Breast epithelium (tissue), 4 donors: ENCODE measurements at regions not wholly inside any gene's neighbourhood (a gene's known extent, or its start where the extent isn't known, plus 50 kb on each side); places are given as distances from the start of the nearest gene placed in this dataset.
A peak's percentile ranks its signal among the peaks of the same experiment; 100 is the strongest.
"Not testable (repeated sequence)": the region's sequence is repeated elsewhere in the genome, so short reads cannot be mapped to it uniquely, and the experiment has no call there.

Experiments
- DNase-seq, 2 donors: peaks; one replicate each; pipeline ENCODE4 v3.0.0-alpha.2; 2019; ENCODE audit warnings: low spot score in 2 of 2
- H3K27ac ChIP-seq, 2 donors: fragments of 200-600 bp; sonication (generic) in 1 of 2; one replicate each; pipeline ENCODE4 v1.5.1; 2016 to 2019; ENCODE audit warnings: mild to moderate bottlenecking in 1 of 2
- H3K27me3 ChIP-seq, 2 donors: fragments of 200-600 bp; sonication (generic) in 1 of 2; one replicate each; pipeline versions ENCODE4 v1.5.1 to v1.6.0; 2017 to 2019; ENCODE audit warnings: control low read depth in 1 of 2, mild to moderate bottlenecking in 1 of 2
- H3K36me3 ChIP-seq: fragments of 200-600 bp; one replicate; pipeline ENCODE4 v1.5.1; 2019
- H3K4me1 ChIP-seq, 2 donors: fragments of 200-600 bp; sonication (generic); one replicate each; pipeline ENCODE4 v1.5.1; 2016 to 2019; ENCODE audit warnings: control low read depth in 1 of 2
- H3K4me3 ChIP-seq, 3 donors: fragments of 200-600 bp; sonication (generic); 1 replicate in 2 of 3; 2 replicates in 1 of 3; pipeline ENCODE4 v1.5.1; 2016 to 2019; ENCODE audit warnings: mild to moderate bottlenecking in 3 of 3, moderate library complexity in 2 of 3
- H3K9me3 ChIP-seq, 2 donors: fragments of 200-600 bp; sonication (generic) in 1 of 2; one replicate each; pipeline ENCODE4 v1.5.1; 2016 to 2019; ENCODE audit warnings: control low read depth in 1 of 2
- intact Hi-C: fragments of 100-400 bp; cut with DNase I; formaldehyde crosslinking; loops from one replicate; pipeline ENCODE4 v1.15.1; 2023; ENCODE audit warnings: low total_unique reads

DNA sequence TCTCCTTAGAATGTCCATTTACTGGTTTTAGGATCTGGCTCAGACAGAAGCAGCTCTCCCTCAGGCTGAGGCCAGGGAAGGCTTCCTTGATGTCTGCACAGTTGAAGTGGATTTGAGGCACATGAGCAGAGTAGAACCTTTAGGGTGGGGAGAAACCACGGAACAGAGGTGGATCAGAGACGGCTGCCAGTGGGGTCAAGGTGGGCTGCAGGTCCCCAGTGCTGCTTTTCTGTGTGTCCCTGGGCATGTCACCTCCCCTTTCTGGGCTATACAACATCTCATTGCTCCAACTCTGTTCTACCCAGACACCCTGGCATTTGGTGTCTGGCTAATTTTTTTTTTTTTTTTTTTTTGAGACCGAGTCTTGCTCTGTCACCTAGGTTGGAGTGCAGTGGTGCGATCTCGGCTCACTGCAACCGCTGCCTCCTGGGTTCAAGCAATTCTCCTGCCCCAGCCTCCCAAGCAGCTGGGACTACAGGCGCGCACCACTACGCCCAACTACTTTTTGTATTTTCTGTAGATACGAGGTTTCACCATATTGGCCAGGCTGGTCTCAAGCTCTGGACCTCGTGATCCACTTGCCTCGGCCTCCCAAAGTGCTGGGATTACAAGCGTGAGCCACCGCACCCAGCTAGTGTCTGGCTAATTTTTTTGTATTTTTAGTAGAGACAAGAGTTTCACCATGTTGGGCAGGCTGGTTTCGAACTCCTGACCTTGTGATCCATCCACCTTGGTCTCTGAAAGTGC lies 73.3 kb upstream of the THOC3 start:
- H3K27ac ChIP-seq, DNase-seq, H3K4me1 ChIP-seq, intact Hi-C loops, H3K9me3 ChIP-seq, H3K27me3 ChIP-seq, H3K36me3 ChIP-seq, H3K4me3 ChIP-seq: not testable (repeated sequence)

DNA sequence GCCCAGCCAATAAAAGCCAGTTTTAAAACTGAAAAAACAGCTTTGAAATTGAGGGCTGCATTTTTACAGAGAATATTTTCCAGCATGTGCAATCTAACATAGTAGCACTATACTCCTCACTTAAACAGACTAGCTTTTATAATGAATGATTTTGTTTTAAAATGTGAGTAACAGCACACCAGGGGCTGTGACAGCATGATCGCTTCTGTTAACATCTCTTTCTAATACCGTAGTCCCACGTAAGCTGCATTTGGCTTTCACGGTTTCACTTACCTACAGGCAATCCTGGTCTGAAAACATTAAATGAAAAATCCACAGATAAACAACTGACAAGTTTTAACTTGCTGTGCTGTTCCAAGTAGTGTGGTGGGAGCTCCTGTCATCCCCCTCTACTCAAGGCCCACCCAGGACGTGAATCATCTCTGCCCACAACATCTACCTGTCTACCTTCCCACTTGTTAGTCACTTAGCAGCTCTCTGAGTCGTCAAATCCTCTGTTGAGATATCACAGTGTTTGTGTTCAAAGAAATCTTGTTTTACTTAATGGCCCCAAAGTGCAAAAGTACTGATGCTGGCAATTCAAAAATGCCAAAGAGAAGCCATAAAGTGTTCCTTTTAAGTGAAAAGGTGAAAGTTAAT lies 74.0 kb upstream of the THOC3 start:
- H3K4me3 ChIP-seq, DNase-seq, H3K4me1 ChIP-seq, H3K9me3 ChIP-seq, H3K27me3 ChIP-seq, H3K27ac ChIP-seq, H3K36me3 ChIP-seq, intact Hi-C loops: not testable (repeated sequence)

DNA sequence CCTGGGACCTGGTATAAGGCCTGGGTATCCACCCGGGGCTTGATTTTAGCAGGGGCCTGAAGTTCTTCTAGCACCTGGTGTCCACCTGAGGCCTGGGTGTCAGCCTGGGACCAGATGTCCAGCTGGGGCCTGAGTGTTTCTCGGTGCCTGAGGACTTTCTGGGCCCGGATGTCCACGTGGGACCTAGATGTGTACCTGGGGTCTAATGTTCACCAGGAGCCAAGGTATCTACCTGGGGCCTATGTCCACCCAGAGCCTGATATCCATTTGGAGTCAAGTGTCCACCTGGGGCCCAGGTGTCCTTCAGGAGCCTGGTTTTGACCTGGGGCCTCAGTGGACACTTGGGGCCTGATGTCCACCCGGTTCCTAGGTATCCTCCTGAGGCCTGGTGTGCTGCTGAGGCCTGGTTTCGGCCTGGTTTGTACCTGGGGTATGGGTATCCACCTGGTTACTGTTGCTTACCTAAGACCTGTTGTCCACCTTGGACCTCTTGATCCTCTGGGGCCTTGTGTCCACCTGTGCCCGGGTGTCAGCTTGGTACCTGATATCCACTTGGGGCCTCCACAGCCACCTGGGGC lies 75.2 kb upstream of the THOC3 start:
- intact Hi-C loops, DNase-seq, H3K27ac ChIP-seq, H3K4me1 ChIP-seq, H3K27me3 ChIP-seq, H3K4me3 ChIP-seq, H3K36me3 ChIP-seq, H3K9me3 ChIP-seq: not testable (repeated sequence)

DNA sequence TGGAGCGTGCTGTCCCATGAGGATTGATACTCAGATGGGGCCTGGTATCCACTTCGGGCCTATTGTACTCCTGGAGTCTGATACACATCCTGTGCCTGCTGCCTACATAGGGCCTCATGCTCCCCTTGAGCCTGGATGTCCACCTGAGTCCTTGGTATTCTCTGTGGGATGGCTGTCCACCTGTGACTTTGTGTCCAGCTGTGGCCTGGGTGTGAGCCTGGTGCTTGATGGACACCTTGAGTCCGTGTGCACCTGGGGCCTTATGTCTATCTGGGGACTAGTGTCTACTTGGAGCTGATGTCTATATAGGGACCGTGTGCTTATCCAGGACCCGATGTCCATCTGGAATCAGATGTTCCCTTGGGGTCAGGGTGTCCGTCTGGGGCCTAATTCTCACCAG lies 75.9 kb upstream of the THOC3 start:
- H3K4me1 ChIP-seq, DNase-seq, H3K36me3 ChIP-seq, H3K27me3 ChIP-seq, H3K9me3 ChIP-seq, intact Hi-C loops, H3K27ac ChIP-seq, H3K4me3 ChIP-seq: not testable (repeated sequence)

DNA sequence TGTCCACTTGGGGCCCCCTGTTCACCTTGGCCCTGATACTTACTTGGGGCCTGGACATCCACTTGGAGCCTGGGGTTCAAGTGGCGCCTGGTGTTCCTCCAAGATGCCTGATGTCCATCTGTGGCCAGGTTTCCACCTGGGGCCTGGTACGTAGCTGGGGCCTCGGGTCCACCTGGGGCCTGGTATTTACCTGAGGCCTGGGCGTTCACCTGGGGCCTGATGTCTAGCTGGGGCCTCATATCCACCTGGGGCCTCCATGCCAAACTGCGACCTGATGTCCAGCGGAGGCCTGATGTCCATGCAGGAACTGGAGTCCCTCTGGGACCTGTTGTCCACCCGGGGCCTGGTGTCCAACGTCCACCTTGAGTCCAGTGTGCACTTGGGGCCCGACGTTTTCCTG lies 76.3 kb upstream of the THOC3 start:
- H3K36me3 ChIP-seq, H3K4me3 ChIP-seq, H3K27ac ChIP-seq, H3K4me1 ChIP-seq, H3K9me3 ChIP-seq, H3K27me3 ChIP-seq, intact Hi-C loops, DNase-seq: not testable (repeated sequence)

DNA sequence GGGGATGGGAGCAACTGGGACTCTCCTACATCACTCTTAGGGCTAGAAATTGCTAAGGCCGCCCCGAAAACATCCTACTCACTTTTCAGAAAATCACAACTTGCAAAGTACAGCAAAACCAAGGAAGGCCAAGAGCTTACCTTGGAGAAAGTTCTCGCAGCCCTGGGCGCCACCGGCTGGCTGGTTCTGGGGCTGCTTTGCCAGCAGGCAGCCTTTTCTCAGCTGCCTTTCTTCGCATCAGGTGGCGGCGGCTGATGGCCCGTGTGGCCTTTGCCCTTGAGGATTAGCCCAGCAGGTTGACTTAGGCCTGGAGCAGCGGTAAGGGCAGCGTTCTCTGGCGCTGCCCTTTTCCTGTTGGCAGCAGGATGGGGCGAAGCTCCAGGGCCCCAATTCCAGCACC lies 77.3 kb upstream of the THOC3 start:
- H3K27me3 ChIP-seq, H3K9me3 ChIP-seq, H3K4me3 ChIP-seq, H3K27ac ChIP-seq, H3K4me1 ChIP-seq, intact Hi-C loops, H3K36me3 ChIP-seq, DNase-seq: not testable (repeated sequence)

DNA sequence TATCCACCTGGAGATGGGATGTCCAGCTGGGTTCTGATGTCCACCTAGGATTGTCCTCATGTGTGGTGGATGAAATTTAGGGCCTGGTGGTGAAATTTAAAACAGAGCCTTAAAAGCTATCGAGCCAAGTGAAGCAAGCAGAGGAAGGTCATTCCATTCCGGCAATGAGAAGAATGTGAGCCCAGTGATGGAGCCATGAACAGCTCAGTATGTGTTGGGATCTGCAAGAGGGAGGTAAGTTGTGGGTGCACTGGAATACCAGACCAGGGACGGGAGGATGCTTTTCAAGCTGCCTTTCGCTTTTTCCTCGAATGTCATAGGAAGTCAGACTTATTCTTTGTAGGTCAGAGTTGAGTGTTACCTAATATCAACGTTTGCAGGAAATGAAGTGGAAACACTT lies 80.6 kb upstream of the THOC3 start:
- not testable (repeated sequence) for H3K27ac ChIP-seq, H3K4me1 ChIP-seq, DNase-seq

DNA sequence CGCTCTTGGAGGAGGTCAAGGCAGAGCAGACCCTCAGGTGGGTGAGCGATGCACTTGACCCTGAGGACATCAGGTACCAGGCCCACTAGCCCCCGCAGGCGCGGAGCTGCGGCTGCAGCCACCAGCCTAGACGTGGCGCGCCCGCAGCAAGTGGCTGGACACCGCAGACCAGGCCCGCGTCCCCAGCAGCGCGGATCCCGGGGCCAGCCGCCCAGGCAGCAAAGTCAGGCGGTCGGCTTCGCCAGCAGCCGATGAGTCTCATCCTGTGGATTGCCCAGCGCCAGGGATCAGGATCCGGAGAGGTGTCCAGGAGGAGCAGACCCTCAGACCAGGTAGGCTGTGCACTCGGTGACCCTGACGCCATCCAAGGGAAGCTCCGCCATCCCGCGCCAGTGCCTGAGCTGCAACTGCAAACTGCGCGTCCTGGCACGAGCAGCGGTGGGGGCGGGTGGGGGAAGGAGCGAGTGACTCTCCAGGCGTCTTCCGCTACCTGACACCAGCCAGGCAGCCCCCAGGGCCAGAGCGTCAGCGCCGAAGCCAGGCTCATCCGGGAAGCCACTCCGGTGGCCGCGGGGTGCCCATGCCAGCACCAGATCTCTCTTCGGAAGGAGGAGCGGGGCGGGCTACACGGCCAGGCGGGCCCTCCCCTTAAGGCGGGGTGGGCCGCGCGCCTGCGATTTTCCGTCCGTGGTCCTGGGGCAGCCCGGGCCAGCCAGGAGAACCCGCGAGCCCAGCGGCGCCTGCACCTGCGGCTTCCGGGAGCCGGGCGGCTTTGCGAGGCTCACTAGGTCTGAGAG lies 92.6 kb upstream of the THOC3 start:
- DNase-seq, H3K9me3 ChIP-seq, H3K27ac ChIP-seq, H3K36me3 ChIP-seq, intact Hi-C loops, H3K4me1 ChIP-seq, H3K27me3 ChIP-seq: not testable (repeated sequence)
- H3K4me3 ChIP-seq, result peak overlapping the region in 1 of 3 donors; percentile 49

More for the DNA sequence above, 80.6 kb upstream of the THOC3 start:
- H3K4me3 ChIP-seq, H3K9me3 ChIP-seq, H3K27me3 ChIP-seq, H3K36me3 ChIP-seq, intact Hi-C loops: not testable (repeated sequence)

DNA sequence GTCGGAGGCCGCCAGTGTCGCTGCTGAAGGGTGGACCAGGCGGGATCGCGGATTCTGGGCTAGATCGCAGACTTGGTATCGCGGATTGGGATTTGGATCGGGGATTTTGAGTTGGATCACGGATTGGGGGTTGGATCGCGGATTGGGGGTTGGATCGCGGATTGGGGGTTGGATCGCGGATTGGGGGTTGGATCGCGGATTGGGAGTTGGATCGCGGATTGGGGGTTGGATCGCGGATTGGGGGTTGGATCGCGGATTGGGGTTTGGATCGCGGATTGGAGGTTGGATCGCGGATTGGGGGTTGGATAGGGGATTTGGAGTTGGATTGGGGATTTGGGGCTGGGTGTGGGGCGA lies 93.1 kb upstream of the THOC3 start:
- H3K4me3 ChIP-seq, result peak overlapping the region in 1 of 3 donors; percentile 49

DNA sequence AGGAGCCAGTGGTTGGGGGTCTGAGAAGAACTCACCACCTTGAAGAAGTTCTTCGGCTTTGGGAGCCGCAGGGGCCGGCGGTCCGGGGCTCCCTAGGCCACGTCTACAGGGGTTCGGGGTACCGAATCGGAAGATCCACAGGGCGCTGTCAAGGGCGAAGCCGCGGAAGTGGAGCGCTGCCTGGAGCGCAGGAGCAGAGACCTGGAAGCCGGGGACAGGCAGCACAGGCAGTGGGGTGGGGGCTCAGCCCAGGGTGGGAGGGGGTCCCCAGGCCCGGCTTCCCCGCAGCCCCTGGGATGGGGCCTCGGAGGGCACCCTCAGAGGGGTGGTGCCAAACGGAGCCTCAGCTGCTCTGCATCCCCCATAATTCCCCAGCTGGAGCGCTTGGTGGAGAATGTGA lies 93.5 kb upstream of the THOC3 start:
- H3K4me1 ChIP-seq, H3K4me3 ChIP-seq, H3K27ac ChIP-seq, H3K36me3 ChIP-seq, H3K9me3 ChIP-seq, intact Hi-C loops, H3K27me3 ChIP-seq, DNase-seq: not testable (repeated sequence)

More for the DNA sequence above, 93.1 kb upstream of the THOC3 start:
- DNase-seq, H3K27ac ChIP-seq, H3K9me3 ChIP-seq, H3K4me1 ChIP-seq, H3K27me3 ChIP-seq, intact Hi-C loops, H3K36me3 ChIP-seq: not testable (repeated sequence)

DNA sequence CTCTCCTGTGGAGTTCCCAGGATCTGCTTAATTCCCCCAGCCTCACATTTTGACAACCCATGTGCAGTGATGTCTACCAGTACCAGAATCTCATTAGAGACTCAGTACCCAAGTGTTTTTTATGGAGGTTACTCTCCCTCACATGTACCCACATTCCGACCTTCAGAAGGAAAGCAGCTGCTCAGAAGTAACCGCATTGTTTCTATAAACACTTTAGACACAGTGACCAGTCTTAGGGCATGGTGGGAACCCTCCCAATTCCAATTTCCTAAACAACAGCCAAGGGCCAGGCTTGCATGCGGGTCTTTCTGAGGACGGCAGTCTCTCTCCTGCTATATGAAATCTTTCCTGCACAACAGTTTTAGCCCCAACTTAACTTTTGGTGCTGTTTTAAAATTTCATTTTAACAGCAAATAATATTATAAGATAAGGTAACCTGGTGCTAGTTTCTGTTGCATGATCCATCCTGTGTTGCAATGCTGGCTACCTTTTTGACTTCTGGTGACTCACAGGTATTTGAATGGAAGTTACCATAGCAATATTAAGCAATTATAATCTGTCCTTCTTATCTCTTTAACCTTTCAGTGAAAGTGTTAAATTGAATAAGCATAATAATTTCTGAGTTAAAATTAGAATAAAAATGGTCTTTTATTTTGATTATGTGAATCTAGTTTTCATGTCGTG lies 98.3 kb upstream of the THOC3 start:
- DNase-seq, intact Hi-C loops, H3K9me3 ChIP-seq, H3K36me3 ChIP-seq, H3K27ac ChIP-seq, H3K4me3 ChIP-seq, H3K4me1 ChIP-seq, H3K27me3 ChIP-seq: not testable (repeated sequence)

DNA sequence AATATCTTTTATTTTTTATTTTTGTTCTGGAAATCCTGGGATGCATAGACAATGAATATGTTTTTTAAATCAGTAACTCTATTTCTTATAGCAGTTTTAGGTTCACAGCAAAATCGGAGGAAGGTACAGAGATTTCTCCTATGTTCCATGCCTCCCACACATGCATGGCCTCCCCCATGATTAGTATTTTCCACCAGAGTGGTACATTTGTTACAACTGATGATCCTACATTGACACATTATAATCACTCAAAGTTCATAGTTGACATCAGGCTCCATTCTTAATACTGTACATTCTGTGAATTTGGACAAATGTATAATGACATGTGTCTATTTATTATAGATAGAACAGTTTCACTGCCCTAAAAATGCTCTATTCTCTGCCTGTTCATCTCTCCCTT lies 99.0 kb upstream of the THOC3 start:
- H3K4me3 ChIP-seq, H3K36me3 ChIP-seq, DNase-seq, H3K9me3 ChIP-seq, intact Hi-C loops, H3K27me3 ChIP-seq, H3K27ac ChIP-seq, H3K4me1 ChIP-seq: not testable (repeated sequence)

DNA sequence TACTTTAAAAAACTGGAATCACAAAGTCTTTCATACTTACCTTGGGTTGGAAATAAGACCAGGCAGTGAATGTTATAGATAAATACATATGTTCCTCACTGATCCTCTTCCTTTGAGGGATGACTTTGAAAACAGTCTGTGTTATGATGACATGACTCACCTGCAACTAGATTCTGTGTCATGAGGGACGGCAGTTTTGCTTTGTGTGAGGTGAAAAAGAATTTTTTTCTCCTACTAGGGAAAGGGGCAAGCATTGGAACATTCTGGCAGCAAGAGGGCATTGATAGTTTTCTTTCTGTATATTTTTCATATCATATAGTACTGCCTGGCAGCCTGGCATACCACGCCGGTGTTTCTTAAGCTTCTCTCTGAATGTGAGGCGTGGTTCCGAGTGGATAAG lies 99.8 kb upstream of the THOC3 start:
- H3K27me3 ChIP-seq, H3K27ac ChIP-seq, H3K4me1 ChIP-seq, H3K36me3 ChIP-seq, DNase-seq, H3K9me3 ChIP-seq, H3K4me3 ChIP-seq, intact Hi-C loops: not testable (repeated sequence)
